Activated CD8-positive, alpha-beta T cell treated with anti-CD3 and anti-CD28 coated beads, Interleukin-2, amount 10 ng/mL, durations not matched to agents 7 days and 5 days (primary cell): ENCODE measurements at regions not wholly inside any gene's neighbourhood (a gene's known extent, or its start where the extent isn't known, plus 50 kb on each side); places are given as distances from the start of the nearest gene placed in this dataset.

ENCODE experiments used
- ATAC-seq: fragments of 150-1000 bp; cut with Tn5 transposase; one replicate; pipeline ENCODE4 v1.10.0; 2021; ENCODE audit warnings: moderate library complexity
- CTCF ChIA-PET: fragments of 350-600 bp; sonication (Branson Sonifier 250); formaldehyde crosslinking; loops from one replicate; lab custom pipeline; 2021; ENCODE audit warnings: antibody characterized with exemption; lab: Charles Lee
- POLR2A ChIA-PET: fragments of 350-600 bp; sonication (Branson Sonifier 250); formaldehyde crosslinking; loops from one replicate; lab custom pipeline; 2021; ENCODE audit warnings: antibody characterized with exemption; lab: Charles Lee
- DNase-seq: peaks from one replicate; pipeline ENCODE4 v3.0.0-alpha.2; 2020
- H3K27ac Mint-ChIP-seq: one replicate; pipeline ENCODE4 v1.8.0; 2021; ENCODE audit warnings: mild to moderate bottlenecking, mixed read lengths
- H3K27me3 Mint-ChIP-seq: one replicate; pipeline ENCODE4 v1.8.0; 2021; ENCODE audit warnings: low read depth, mixed read lengths
- H3K36me3 Mint-ChIP-seq: one replicate; pipeline ENCODE4 v1.8.0; 2021; ENCODE audit warnings: low read depth, mixed read lengths
- H3K4me1 Mint-ChIP-seq: one replicate; pipeline ENCODE4 v1.8.0; 2021; ENCODE audit warnings: low read depth, mixed read lengths
- H3K4me3 Mint-ChIP-seq: one replicate; pipeline ENCODE4 v1.8.0; 2021; ENCODE audit warnings: mild to moderate bottlenecking, mixed read lengths
- H3K9me3 Mint-ChIP-seq: one replicate; pipeline ENCODE4 v1.8.0; 2022; ENCODE audit warnings: mixed read lengths; ENCODE audit not compliant: insufficient read depth

DNA sequence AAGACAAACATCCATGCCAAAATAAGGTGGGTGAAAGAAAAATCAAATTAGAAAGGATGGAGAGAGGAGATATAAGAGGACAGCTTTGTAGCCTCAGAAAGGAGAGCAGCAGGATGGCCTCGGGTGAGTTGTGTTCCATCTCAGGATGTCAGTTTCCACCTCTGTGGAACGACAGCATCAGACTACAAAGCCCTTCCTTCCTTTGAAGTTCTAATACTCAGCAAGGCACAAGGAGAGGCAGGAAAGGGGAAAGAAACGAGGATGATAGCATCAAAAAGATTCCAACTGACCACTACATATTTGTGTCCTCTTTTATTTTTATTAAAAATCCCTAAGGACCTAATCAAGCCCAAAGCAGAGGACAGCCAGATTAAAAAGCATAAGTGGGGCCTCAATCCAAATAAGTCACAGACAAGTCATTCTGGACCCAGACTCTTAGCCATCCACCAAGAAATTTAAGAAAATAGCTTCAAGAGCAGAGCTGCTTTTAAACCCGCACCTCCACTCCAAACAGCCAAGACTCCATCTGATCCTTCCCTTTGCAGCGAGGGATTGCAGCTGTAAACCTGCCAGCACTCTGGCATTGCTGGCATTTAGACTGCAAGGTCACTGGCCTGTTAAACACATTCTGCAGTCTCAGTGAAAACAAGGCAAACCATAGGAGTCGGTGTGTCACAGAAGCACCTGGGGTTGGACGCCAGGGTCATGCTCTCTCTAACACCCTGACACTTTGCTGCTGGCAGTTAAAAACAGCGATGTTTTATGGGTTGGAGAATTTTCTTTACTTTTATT is 314.5 kb upstream of the CHAC2 start:
- no peaks in the 10 kb centered on the region for H3K9me3 Mint-ChIP-seq
- DNase-seq: no peak
- H3K36me3 Mint-ChIP-seq: no peaks in the 10 kb centered on the region
- ChIA-PET CTCF (no interaction called here), POLR2A (no interaction called here)
- no peak for ATAC-seq
- no peak overlapping the region for H3K4me3 Mint-ChIP-seq
- H3K4me1 Mint-ChIP-seq: no peaks in the 10 kb centered on the region
- no peaks in the 10 kb centered on the region for H3K27me3 Mint-ChIP-seq
- no peak overlapping the region for H3K27ac Mint-ChIP-seq

DNA sequence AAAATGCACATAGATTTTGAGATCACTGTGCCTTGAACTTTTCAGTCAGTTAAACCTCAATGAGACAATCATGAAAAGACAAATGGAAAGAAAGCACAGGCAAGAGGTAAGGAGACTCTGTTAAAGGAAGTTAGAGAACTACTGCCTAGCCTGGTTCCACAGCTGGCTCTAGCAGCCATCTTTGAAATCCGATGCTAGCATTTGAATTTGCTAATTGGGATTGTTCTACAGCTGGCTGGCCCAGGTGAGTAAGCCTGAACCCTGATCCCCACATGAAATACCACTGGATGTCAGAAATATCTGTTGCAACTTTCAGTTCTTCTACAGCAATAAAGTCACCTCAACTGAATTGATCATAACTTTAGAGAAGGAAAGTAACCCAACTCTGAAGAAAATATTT is 315.2 kb upstream of the CHAC2 start:
- ATAC-seq: no peak
- H3K27me3 Mint-ChIP-seq: no peaks in the 10 kb centered on the region
- no peaks in the 10 kb centered on the region for H3K4me1 Mint-ChIP-seq
- no peaks in the 10 kb centered on the region for H3K9me3 Mint-ChIP-seq
- no peak overlapping the region for H3K27ac Mint-ChIP-seq
- no peak for DNase-seq
- H3K4me3 Mint-ChIP-seq: no peak overlapping the region
- ChIA-PET POLR2A (no interaction called here), CTCF (no interaction called here)
- no peaks in the 10 kb centered on the region for H3K36me3 Mint-ChIP-seq

DNA sequence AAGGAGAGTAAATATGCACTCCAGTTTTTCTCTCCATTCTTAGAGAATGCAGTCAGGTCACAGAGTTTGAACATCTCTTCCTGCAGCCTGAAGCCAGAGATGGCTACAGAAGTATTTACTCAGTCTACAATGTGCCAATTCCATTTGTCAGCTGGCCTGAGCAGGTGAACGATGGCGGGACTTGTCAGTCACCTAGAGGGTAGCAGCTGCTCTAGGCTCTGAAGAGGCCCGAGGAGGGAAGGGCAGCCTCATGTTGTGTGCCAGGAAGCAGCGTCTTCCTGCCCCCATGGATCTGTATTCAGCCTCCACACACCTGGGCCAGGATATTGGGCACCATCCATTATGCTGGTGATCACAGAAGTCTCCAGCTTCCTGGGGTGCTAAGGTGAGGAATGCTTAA is 316.7 kb upstream of the CHAC2 start:
- no peaks in the 10 kb centered on the region for H3K36me3 Mint-ChIP-seq
- no peaks in the 10 kb centered on the region for H3K27me3 Mint-ChIP-seq
- DNase-seq (no peak), ATAC-seq (no peak)
- ChIA-PET CTCF (no interaction called here), POLR2A (no interaction called here)
- no peak overlapping the region for H3K27ac Mint-ChIP-seq
- H3K4me1 Mint-ChIP-seq: no peaks in the 10 kb centered on the region
- no peak overlapping the region for H3K4me3 Mint-ChIP-seq
- H3K9me3 Mint-ChIP-seq: no peaks in the 10 kb centered on the region

DNA sequence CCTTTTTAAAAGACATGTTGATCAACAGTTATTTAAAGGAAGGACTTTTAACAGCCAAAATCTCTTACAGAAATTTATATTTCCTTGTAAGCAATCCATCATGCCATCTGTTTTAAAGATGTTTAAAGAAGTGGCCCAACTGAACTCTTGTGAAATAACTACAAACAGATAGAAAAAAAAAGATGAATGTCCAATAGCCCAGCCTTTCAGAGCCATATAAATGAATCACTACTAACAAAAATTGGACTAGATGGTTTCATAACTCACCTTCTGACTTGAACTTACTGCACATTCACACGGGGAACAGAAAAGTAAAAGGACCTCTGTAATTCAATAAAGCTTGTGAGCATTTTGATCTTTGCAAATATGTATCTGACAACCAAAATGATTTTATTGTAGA is 319.0 kb upstream of the CHAC2 start:
- ChIA-PET CTCF (no interaction called here), POLR2A (no interaction called here)

DNA sequence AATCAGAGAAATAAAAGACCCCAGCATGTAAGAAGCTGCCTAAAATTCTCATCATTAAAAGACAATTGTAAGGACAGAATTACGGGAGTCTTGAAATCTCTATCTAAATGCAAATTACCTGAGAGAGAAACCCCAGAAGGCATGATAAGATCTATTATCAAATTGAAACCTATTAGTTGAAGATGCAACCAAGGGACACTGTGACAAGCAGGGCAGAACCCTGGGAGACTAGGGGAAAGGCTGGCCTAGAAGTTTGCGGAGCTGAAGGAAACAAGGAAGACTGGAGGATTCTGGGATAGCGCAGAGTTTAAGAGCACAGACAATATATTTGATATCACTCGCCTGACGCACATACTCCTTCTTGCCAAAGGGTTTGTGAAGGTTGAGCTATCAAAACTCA is 319.5 kb upstream of the CHAC2 start:
- no peaks in the 10 kb centered on the region for H3K36me3 Mint-ChIP-seq
- H3K4me1 Mint-ChIP-seq: no peaks in the 10 kb centered on the region
- H3K4me3 Mint-ChIP-seq: no peak overlapping the region
- H3K9me3 Mint-ChIP-seq: no peaks in the 10 kb centered on the region
- ChIA-PET POLR2A (no interaction called here), CTCF (no interaction called here)
- H3K27ac Mint-ChIP-seq: no peak overlapping the region
- no peaks in the 10 kb centered on the region for H3K27me3 Mint-ChIP-seq
- DNase-seq: no peak
- ATAC-seq: no peak

More for the DNA sequence above, 319.0 kb upstream of the CHAC2 start:
- Mint-ChIP-seq H3K9me3 (no peaks in the 10 kb centered on the region), H3K27me3 (no peaks in the 10 kb centered on the region), H3K27ac (no peak overlapping the region), H3K36me3 (no peaks in the 10 kb centered on the region), H3K4me3 (no peak overlapping the region), H3K4me1 (no peaks in the 10 kb centered on the region)
- no peak for DNase-seq
- no peak for ATAC-seq

DNA sequence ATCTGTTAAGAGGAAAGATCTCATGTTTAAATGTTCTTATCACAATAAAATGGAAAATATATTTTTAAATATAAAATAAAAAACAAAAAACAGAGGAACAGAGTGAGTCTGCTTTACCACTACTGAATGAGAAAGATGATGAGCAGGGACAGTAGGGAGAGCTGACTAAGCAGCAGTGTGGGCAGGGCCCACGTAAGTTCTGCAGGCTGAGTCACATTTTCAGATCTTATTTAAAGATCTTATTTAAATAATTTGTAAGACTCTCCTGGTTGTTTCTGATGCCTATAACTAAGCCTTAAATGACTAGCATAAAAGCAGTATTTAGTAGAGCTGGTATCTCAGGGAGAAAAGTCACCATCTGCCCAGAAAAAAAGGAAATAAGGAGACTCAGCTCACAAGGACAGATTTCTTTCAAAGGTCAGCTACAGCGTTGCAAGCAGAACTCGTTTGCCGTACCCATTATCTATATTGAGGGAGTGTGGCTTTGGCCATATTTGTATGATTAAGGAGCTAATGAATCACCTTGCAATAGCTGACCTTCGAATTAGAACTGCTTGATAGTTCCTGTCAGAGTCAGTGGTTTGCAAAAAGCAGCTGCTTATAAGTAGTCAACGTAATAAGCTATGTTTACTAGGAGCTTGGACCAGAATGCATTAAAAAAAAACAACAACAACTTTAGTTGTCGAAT is 322.1 kb upstream of the CHAC2 start:
- no peaks in the 10 kb centered on the region for H3K36me3 Mint-ChIP-seq
- ATAC-seq (no peak), DNase-seq (no peak)
- ChIA-PET CTCF (no interaction called here), POLR2A (no interaction called here)
- H3K4me3 Mint-ChIP-seq: no peak overlapping the region
- no peaks in the 10 kb centered on the region for H3K4me1 Mint-ChIP-seq
- H3K27me3 Mint-ChIP-seq: no peaks in the 10 kb centered on the region
- no peak overlapping the region for H3K27ac Mint-ChIP-seq
- no peaks in the 10 kb centered on the region for H3K9me3 Mint-ChIP-seq

DNA sequence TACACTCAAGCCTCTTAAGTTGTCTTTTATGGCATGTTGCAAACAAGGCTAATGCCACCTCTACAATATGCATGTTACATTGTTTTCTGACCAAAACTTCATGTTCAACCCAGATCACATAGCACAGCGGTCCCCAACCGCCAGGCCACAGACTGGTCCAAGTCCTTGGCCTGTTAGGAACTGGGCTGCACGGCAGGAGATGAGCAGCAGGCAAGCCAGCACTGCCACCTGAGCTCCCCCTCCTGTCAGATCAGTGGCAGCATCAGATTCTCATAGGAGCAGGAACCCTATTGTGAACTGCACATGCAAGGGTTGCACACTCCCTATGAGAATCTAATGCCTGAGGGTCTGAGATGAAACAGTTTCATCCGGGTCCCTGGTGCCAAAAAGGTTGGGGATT is 324.8 kb upstream of the CHAC2 start:
- ATAC-seq: no peak
- ChIA-PET POLR2A (no interaction called here), CTCF (no interaction called here)
- H3K4me1 Mint-ChIP-seq: no peaks in the 10 kb centered on the region
- no peak overlapping the region for H3K27ac Mint-ChIP-seq
- DNase-seq: no peak
- no peaks in the 10 kb centered on the region for H3K27me3 Mint-ChIP-seq
- no peak overlapping the region for H3K4me3 Mint-ChIP-seq
- H3K9me3 Mint-ChIP-seq: no peaks in the 10 kb centered on the region
- H3K36me3 Mint-ChIP-seq: no peaks in the 10 kb centered on the region

DNA sequence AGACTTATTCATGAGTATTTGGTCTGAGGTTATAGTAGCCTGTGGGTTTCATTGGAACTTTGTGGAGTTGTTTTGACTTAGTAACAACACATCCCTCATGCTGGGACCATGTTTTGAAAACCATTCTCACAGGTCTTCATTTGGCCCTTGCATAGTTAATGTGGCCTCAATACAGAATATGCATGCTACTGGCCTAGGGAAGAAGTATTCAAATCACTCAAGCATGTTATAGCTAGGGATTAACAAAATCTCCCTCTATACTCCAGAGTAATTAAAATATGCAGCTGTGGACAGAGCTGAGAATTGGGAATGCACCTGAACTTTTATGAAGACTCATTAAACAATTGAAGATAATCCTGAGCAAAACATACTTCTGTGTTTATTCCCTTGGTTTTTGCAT is 325.5 kb upstream of the CHAC2 start:
- POLR2A ChIA-PET: no interaction called here
- Mint-ChIP-seq H3K27me3 (no peaks in the 10 kb centered on the region), H3K27ac (no peak overlapping the region), H3K4me1 (no peaks in the 10 kb centered on the region), H3K9me3 (no peaks in the 10 kb centered on the region), H3K36me3 (no peaks in the 10 kb centered on the region), H3K4me3 (no peak overlapping the region)
- DNase-seq (no peak), ATAC-seq (no peak)
- CTCF ChIA-PET: no interaction called here

DNA sequence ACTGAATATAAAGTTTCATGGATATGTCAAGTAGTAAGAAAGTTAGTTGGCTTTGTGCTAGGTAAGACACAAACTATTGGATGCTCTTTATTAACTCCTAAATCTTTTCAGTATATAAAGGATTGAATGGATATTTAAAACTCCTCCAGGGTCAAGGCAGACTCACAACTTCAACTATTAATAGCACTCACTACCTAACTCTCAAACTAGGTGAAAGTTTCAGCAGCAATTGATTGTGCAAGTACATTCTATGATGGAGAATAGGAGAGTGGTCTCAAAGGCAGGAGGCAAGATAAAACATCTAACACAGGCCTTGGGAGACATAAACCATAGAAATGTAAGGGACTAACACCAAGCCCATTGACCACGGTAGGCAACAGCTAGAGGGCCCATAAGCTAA is 328.9 kb upstream of the CHAC2 start:
- DNase-seq: no peak
- ChIA-PET CTCF (interaction anchor here (0.8 kb wide), 1 partner anchor 164 kb away, joined by 3 read pairs; no protein-coding TSS in a partner anchor), POLR2A (no interaction called here)
- no peaks in the 10 kb centered on the region for H3K27me3 Mint-ChIP-seq
- H3K36me3 Mint-ChIP-seq: no peaks in the 10 kb centered on the region
- no peak overlapping the region for H3K27ac Mint-ChIP-seq
- no peak for ATAC-seq
- no peak overlapping the region for H3K4me3 Mint-ChIP-seq
- no peaks in the 10 kb centered on the region for H3K9me3 Mint-ChIP-seq
- H3K4me1 Mint-ChIP-seq: no peaks in the 10 kb centered on the region

DNA sequence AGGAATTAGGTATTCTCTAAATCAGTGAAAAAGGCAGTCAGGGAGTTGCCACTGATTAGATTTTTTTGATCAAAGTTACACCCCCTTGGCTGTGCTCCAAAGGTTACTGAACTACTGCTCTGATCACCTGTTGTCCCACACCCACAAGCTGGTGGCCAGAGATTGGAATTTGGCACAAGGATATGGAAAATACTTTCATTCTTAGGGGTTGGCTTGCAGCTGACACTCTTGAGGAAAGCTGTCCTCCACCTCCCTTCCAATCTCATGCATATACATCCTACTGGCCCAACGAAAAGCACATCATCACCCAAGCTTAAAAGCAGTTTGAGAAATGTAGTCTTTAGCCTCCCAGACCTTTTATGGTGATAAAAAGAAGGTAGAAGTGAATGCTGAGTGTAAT is 329.5 kb upstream of the CHAC2 start:
- CTCF ChIA-PET: interaction anchor here (0.8 kb wide), 1 partner anchor 164 kb away, joined by 3 read pairs; no protein-coding TSS in a partner anchor
- ATAC-seq: no peak

DNA sequence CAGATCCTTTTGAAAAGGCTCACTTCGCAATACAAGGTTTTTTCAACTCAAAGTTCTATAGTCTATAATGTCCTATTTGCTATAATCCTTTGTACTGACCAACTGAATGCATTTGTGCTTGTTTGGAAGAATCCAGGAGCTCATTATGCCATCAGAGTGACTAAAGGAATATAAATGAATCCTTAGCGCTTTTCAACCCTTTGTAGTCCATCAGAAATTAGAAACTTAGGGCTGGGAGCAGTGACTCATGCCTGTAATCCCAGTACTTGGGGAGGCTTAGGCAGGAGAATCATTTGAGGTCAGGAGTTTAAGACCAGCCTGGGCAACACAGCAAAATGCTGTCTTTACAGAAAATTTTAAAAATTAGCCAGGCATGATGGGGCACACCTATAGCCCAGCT is 330.2 kb upstream of the CHAC2 start:
- no peaks in the 10 kb centered on the region for H3K9me3 Mint-ChIP-seq
- H3K4me1 Mint-ChIP-seq: no peaks in the 10 kb centered on the region
- no peaks in the 10 kb centered on the region for H3K36me3 Mint-ChIP-seq
- H3K4me3 Mint-ChIP-seq: no peak overlapping the region
- no peak for DNase-seq
- ChIA-PET POLR2A (no interaction called here), CTCF (no interaction called here)
- ATAC-seq: no peak
- H3K27me3 Mint-ChIP-seq: no peaks in the 10 kb centered on the region
- H3K27ac Mint-ChIP-seq: no peak overlapping the region

More for the DNA sequence above, 329.5 kb upstream of the CHAC2 start:
- no peaks in the 10 kb centered on the region for H3K4me1 Mint-ChIP-seq
- H3K9me3 Mint-ChIP-seq: no peaks in the 10 kb centered on the region
- POLR2A ChIA-PET: no interaction called here
- H3K27me3 Mint-ChIP-seq: no peaks in the 10 kb centered on the region
- no peak overlapping the region for H3K27ac Mint-ChIP-seq
- H3K4me3 Mint-ChIP-seq: no peak overlapping the region
- no peak for DNase-seq
- no peaks in the 10 kb centered on the region for H3K36me3 Mint-ChIP-seq

DNA sequence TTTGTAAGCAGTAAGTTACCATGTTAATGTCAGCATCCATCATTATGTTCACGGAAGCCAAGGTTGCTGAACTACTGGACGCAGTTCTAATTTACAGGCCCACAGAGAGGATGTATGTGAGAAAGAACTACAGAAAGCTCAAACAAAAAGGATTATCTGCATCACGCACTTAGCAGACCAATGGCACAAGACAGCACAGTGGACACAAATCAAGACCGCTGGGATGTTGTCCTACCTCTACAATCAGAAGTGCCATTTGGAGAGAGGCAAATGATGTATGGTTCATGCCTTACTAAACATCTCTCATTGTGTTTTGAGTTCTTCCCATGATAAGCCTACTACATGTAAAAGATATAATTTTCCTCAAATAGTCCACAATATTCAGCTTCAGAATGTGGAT is 330.7 kb upstream of the CHAC2 start:
- H3K4me1 Mint-ChIP-seq: no peaks in the 10 kb centered on the region
- H3K4me3 Mint-ChIP-seq: no peak overlapping the region
- ChIA-PET POLR2A (no interaction called here), CTCF (no interaction called here)
- ATAC-seq (no peak), DNase-seq (no peak)
- H3K36me3 Mint-ChIP-seq: no peaks in the 10 kb centered on the region
- H3K27ac Mint-ChIP-seq: no peak overlapping the region
- no peaks in the 10 kb centered on the region for H3K27me3 Mint-ChIP-seq
- no peaks in the 10 kb centered on the region for H3K9me3 Mint-ChIP-seq
